Nephron progenitor cell (in vitro differentiated cells): ENCODE measurements at regions not wholly inside any gene's neighbourhood (a gene's known extent, or its start where the extent isn't known, plus 50 kb on each side); places are given as distances from the start of the nearest gene placed in this dataset.

ENCODE experiments used
- DNase-seq: peaks from one replicate; pipeline ENCODE4 v3.0.0; 2021
- H3K27ac Mint-ChIP-seq: 2 replicates; pipeline ENCODE4 v1.8.0; 2021; ENCODE audit warnings: mild to moderate bottlenecking, moderate library complexity, mixed read lengths
- H3K27me3 Mint-ChIP-seq: 2 replicates; pipeline ENCODE4 v1.8.0; 2021; ENCODE audit warnings: mild to moderate bottlenecking, low read depth, mixed read lengths; ENCODE audit not compliant: poor library complexity
- H3K36me3 Mint-ChIP-seq: 2 replicates; pipeline ENCODE4 v1.8.0; 2021; ENCODE audit warnings: low read depth, mixed read lengths
- H3K4me1 Mint-ChIP-seq: 2 replicates; pipeline ENCODE4 v1.8.0; 2021; ENCODE audit warnings: mixed read lengths
- H3K4me3 Mint-ChIP-seq: 2 replicates; pipeline ENCODE4 v1.8.0; 2021; ENCODE audit warnings: mild to moderate bottlenecking, moderate library complexity, mixed read lengths
- H3K9me3 Mint-ChIP-seq: 2 replicates; pipeline ENCODE4 v1.8.0; 2021; ENCODE audit warnings: mild to moderate bottlenecking, moderate library complexity, mixed read lengths
- TF ChIP-seq, protein P1 (sequence below): fragments of 200-600 bp; sonication (generic); IDR thresholded peaks from 2 replicates; pipeline ENCODE4 v1.5.0; 2021; ENCODE audit warnings: antibody characterized with exemption

- Mint-ChIP-seq H3K27ac (no peak overlapping the region), H3K4me3 (no peak overlapping the region), H3K36me3 (no peaks in the 10 kb centered on the region), H3K9me3 (no peaks in the 10 kb centered on the region), H3K27me3 (peaks cover 12% of the 10 kb centered on the region), H3K4me1 (peaks cover 14% of the 10 kb centered on the region)
- TF ChIP-seq, protein P1, sequence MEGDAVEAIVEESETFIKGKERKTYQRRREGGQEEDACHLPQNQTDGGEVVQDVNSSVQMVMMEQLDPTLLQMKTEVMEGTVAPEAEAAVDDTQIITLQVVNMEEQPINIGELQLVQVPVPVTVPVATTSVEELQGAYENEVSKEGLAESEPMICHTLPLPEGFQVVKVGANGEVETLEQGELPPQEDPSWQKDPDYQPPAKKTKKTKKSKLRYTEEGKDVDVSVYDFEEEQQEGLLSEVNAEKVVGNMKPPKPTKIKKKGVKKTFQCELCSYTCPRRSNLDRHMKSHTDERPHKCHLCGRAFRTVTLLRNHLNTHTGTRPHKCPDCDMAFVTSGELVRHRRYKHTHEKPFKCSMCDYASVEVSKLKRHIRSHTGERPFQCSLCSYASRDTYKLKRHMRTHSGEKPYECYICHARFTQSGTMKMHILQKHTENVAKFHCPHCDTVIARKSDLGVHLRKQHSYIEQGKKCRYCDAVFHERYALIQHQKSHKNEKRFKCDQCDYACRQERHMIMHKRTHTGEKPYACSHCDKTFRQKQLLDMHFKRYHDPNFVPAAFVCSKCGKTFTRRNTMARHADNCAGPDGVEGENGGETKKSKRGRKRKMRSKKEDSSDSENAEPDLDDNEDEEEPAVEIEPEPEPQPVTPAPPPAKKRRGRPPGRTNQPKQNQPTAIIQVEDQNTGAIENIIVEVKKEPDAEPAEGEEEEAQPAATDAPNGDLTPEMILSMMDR, result no peak
- DNase-seq, result no peak
Observed at GRCh38 chr12:41784957-41785356, 359.7 kb downstream of the GXYLT1 start.

DNA sequence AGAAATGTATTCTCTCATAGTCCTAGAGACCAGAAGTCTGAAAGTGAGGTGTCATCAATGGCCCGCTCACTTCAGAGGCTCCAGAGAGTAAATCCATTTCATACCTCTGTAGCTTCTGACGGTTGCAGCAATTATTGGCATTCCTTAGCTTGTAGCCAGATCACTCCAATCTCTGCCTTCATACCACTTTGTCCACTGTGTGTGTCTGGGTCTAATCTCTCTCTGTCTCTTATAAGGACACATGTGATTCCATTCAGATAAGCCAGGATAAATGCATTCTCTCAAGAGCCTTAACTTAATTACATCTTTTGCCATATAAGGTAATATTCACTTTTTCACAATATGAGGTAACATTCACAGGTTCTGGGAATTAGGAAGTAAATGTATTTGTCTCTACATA, 365.7 kb downstream of the GXYLT1 start:
- peaks cover 12% of the 10 kb centered on the region for H3K4me1 Mint-ChIP-seq
- no peaks in the 10 kb centered on the region for H3K36me3 Mint-ChIP-seq
- no peaks in the 10 kb centered on the region for H3K9me3 Mint-ChIP-seq
- H3K27me3 Mint-ChIP-seq, result peaks cover 11% of the 10 kb centered on the region
- no peak overlapping the region for H3K4me3 Mint-ChIP-seq
- TF ChIP-seq, protein P1, result no peak
- no peak overlapping the region for H3K27ac Mint-ChIP-seq
- no peak for DNase-seq

- Mint-ChIP-seq H3K27me3 (peaks cover 4% of the 10 kb centered on the region), H3K4me1 (peaks cover 12% of the 10 kb centered on the region), H3K9me3 (peaks cover 3% of the 10 kb centered on the region), H3K27ac (no peak overlapping the region), H3K36me3 (no peaks in the 10 kb centered on the region), H3K4me3 (no peak overlapping the region)
- no peak for DNase-seq
- TF ChIP-seq, protein P1, result no peak
Observed at GRCh38 chr12:41777064-41777790, 367.4 kb downstream of the GXYLT1 start.

DNA sequence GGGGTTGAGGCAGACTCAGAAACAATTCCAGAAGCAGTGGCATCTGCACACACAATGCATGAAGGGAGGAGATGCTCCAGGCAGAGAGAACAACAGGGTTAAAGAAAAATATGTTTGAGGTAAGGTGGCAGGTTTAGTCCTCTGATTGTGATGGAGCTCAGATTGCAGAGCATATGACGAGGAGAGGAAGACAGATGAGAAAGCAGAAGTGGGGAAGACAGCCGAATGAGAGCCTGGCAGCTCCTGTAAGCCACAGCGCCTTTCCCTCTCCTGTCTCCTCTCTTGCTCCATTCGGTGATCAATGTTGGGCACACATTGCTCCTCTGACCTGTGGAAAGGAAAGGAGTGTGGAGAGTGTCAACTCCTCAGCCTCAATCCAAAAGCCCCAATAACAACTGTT, 372.2 kb downstream of the GXYLT1 start:
- TF ChIP-seq, protein P1, result no peak
- DNase-seq, result no peak
- H3K9me3 Mint-ChIP-seq, result peaks cover 3% of the 10 kb centered on the region
- H3K4me1 Mint-ChIP-seq, result peaks cover 12% of the 10 kb centered on the region
- H3K27me3 Mint-ChIP-seq, result peaks cover 4% of the 10 kb centered on the region
- H3K27ac Mint-ChIP-seq, result no peak overlapping the region
- no peak overlapping the region for H3K4me3 Mint-ChIP-seq
- no peaks in the 10 kb centered on the region for H3K36me3 Mint-ChIP-seq

- Mint-ChIP-seq H3K27me3 (peaks cover 4% of the 10 kb centered on the region), H3K36me3 (no peaks in the 10 kb centered on the region), H3K4me1 (no peaks in the 10 kb centered on the region), H3K4me3 (no peak overlapping the region), H3K9me3 (peaks cover 3% of the 10 kb centered on the region), H3K27ac (no peak overlapping the region)
- no peak for DNase-seq
- TF ChIP-seq, protein P1, result no peak
Observed at GRCh38 chr12:41769810-41770209, 374.9 kb downstream of the GXYLT1 start.

- peaks cover 2% of the 10 kb centered on the region for H3K9me3 Mint-ChIP-seq
- no peak for DNase-seq
- H3K4me3 Mint-ChIP-seq, result no peak overlapping the region
- no peaks in the 10 kb centered on the region for H3K36me3 Mint-ChIP-seq
- TF ChIP-seq, protein P1, result no peak
- H3K27ac Mint-ChIP-seq, result no peak overlapping the region
- H3K27me3 Mint-ChIP-seq, result no peaks in the 10 kb centered on the region
- no peaks in the 10 kb centered on the region for H3K4me1 Mint-ChIP-seq
Observed at GRCh38 chr12:41768456-41768855, 376.2 kb downstream of the GXYLT1 start.
